PFSK-1 (cell line): ENCODE measurements at regions not wholly inside any gene's neighbourhood (a gene's known extent, or its start where the extent isn't known, plus 50 kb on each side); places are given as distances from the start of the nearest gene placed in this dataset.

Experiments used
- FOXP2 ChIP-seq: optimal IDR thresholded peaks from 2 replicates; pipeline ENCODE3; 2011; ENCODE audit warnings: borderline replicate concordance, control low read depth, inconsistent platforms; ENCODE audit not compliant: insufficient read depth; ENCODE audit errors: extremely low read length, extremely low read depth
- POLR2AphosphoS5 ChIP-seq: IDR thresholded peaks from 2 replicates; pipeline ENCODE4 v1.6.1; 2012; ENCODE audit warnings: low read depth, mild to moderate bottlenecking, control low read depth, low read length, moderate library complexity
- SIN3A ChIP-seq: IDR thresholded peaks from 2 replicates; pipeline ENCODE4 v1.6.1; 2012; ENCODE audit warnings: mild to moderate bottlenecking, low read length, moderate library complexity, borderline replicate concordance; ENCODE audit not compliant: insufficient read depth
- TAF1 ChIP-seq: IDR thresholded peaks from 2 replicates; pipeline ENCODE4 v1.6.1; 2012; ENCODE audit warnings: low read length, control low read depth, borderline replicate concordance; ENCODE audit not compliant: insufficient read depth
- TF ChIP-seq, protein P1 (sequence below), 2 experiments: IDR thresholded peaks; 2 replicates each; pipeline versions ENCODE4 v1.6.1 to v1.8.0; 2011 to 2012; ENCODE audit warnings: low read depth in 2 of 2, low read length in 2 of 2, control low read depth in 1 of 2, inconsistent platforms in 1 of 2, mild to moderate bottlenecking in 1 of 2, moderate library complexity in 1 of 2; ENCODE audit not compliant: insufficient read depth in 1 of 2

DNA sequence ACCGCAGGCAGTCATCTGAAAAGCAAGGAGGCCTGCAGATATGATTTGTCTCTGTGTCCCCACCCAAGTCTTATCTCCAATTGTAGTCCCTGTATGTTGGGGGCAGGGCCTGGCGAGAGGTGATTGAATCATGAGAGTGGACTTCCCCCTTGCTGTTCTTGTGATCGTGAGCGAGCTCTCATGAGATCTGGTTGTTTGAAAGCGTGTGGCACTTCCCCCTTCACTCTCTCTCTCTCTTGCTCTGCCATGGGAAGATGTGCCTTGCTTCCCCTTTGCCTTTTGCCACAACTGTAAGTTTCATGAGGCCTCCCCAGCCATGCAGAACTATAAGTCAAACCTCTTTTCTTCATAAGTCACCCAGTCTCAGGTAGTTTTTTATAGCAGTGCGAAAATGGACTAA lies 83.3 kb downstream of the TMCO5A start:
- TF ChIP-seq TAF1: no peak

DNA sequence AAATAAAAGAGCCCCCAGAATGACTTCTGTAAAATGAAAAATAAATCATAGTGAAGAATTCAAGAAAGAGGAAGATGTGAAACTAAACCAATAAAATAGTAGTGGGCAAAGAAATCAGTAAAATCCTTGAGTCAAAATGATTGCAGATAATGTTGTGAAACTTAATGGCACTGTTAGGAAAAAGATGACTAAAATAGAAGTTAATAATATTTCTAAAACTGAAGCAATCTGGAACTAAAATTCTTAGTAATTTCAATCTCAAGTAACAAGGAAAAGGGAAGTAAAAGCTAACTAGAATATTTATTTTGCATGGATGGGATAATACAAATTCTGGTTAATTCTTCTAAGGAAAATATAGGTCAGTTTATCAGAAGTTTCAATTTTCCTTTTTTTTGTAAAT lies 84.6 kb downstream of the TMCO5A start:
- no peak for TF ChIP-seq POLR2AphosphoS5
- no peak for TF ChIP-seq SIN3A
- TF ChIP-seq, protein P1, sequence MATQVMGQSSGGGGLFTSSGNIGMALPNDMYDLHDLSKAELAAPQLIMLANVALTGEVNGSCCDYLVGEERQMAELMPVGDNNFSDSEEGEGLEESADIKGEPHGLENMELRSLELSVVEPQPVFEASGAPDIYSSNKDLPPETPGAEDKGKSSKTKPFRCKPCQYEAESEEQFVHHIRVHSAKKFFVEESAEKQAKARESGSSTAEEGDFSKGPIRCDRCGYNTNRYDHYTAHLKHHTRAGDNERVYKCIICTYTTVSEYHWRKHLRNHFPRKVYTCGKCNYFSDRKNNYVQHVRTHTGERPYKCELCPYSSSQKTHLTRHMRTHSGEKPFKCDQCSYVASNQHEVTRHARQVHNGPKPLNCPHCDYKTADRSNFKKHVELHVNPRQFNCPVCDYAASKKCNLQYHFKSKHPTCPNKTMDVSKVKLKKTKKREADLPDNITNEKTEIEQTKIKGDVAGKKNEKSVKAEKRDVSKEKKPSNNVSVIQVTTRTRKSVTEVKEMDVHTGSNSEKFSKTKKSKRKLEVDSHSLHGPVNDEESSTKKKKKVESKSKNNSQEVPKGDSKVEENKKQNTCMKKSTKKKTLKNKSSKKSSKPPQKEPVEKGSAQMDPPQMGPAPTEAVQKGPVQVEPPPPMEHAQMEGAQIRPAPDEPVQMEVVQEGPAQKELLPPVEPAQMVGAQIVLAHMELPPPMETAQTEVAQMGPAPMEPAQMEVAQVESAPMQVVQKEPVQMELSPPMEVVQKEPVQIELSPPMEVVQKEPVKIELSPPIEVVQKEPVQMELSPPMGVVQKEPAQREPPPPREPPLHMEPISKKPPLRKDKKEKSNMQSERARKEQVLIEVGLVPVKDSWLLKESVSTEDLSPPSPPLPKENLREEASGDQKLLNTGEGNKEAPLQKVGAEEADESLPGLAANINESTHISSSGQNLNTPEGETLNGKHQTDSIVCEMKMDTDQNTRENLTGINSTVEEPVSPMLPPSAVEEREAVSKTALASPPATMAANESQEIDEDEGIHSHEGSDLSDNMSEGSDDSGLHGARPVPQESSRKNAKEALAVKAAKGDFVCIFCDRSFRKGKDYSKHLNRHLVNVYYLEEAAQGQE (IDR thresholded peaks at IDR 0.05; ENCODE audit: insufficient read depth in 1 of 2, low read depth in 2 of 2, low read length in 2 of 2): no peak
- TF ChIP-seq TAF1: no peak
- no peak for TF ChIP-seq FOXP2

DNA sequence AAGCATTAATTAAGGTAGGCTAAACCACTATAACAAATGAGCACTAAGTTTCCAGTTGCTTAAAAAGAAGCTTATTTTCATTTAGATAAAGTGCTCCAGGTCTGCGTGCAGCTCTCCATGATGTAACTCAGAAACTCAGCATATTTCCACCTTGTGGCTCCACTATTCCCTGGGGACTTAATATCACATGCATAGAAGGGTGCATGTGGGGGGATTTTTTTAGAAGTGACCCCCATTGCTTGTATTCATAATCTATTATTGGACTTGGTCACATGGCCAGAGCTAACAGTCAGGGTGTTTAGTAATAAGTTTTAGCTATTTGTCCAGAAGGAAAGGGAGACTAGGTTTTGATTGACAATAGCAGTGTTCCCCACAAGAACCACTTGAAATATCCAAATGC lies 86.8 kb downstream of the TMCO5A start:
- TF ChIP-seq, protein P1 (IDR thresholded peaks at IDR 0.05; ENCODE audit: insufficient read depth in 1 of 2, low read depth in 2 of 2, low read length in 2 of 2): no peak
- TF ChIP-seq FOXP2 (no peak), SIN3A (no peak), TAF1 (no peak), POLR2AphosphoS5 (no peak)

DNA sequence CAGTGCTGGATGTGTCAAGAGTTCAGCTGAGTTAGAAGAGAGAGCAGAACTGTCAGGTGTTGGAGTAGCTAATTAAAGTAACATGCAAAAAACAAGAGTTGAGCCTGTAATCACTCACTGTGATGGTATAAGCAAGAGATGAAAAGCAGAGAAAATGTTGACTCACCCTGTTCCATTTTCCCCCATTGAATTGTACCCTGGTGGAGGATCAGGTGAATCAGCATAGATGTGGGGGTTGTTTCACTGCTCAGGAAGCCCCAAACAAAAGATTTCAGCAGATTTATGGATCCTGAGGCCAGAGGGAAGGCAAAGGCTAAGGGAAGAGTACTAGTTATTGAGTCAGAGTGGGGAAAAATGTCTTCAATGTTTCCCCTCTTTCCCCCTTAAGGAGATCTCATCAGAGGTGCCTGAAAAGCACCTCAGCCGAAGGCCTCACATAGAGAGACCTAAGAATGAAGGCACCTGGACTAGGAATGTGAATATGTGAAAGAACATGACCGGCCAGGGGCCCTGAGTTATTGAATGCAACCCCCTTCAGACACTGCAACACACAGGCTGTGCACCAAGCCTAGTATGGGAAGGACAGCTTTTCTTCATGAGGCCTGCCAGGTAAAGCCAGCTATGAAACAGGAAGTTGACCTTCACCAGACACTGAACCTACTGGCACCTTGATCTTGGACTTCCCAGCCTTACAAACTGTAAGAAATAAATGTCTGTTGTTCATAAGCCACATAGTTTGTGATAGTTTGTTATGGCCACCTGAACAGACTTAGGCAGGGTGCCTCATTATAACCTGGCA lies 90.1 kb downstream of the TMCO5A start:
- TF ChIP-seq POLR2AphosphoS5 (no peak), FOXP2 (no peak), SIN3A (no peak), TAF1 (no peak)
- TF ChIP-seq, protein P1 (IDR thresholded peaks at IDR 0.05; ENCODE audit: insufficient read depth in 1 of 2, low read depth in 2 of 2, low read length in 2 of 2): no peak

DNA sequence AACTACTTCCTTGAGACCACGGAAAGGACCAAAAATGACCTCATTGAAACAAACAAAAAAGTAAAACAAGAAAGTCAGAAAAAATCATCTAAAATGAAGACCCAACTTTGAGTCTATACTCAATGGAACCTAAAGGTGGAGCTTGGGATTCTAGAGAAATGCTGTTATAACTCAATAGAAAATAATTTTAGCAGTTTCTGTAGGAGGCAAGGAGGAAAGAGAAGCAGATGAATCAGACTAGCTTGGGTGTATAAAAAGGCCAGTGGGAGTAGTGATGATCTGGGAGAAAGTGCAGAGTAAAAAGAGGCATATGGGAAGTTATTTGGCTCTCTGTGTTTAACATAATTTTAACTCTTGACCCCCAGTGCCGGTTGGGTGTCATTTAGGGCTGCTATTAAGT lies 94.4 kb downstream of the TMCO5A start:
- no peak for TF ChIP-seq FOXP2
- no peak for TF ChIP-seq SIN3A
- no peak for TF ChIP-seq TAF1
- TF ChIP-seq, protein P1 (IDR thresholded peaks at IDR 0.05; ENCODE audit: insufficient read depth in 1 of 2, low read depth in 2 of 2, low read length in 2 of 2): no peak
- TF ChIP-seq POLR2AphosphoS5: no peak
